Fibroblast of skin of scalp (primary cell): ENCODE measurements at regions not wholly inside any gene's neighbourhood (a gene's known extent, or its start where the extent isn't known, plus 50 kb on each side); places are given as distances from the start of the nearest gene placed in this dataset.
A peak's percentile ranks its signal among the peaks of the same experiment; 100 is the strongest.

Experiments used
- DNase-seq: peaks from one replicate; pipeline ENCODE4 v3.0.0-alpha.2; 2013

GRCh38 chr5:67496051-67496450 lies 299.5 kb upstream of the CD180 start:
- no peak for DNase-seq

DNA sequence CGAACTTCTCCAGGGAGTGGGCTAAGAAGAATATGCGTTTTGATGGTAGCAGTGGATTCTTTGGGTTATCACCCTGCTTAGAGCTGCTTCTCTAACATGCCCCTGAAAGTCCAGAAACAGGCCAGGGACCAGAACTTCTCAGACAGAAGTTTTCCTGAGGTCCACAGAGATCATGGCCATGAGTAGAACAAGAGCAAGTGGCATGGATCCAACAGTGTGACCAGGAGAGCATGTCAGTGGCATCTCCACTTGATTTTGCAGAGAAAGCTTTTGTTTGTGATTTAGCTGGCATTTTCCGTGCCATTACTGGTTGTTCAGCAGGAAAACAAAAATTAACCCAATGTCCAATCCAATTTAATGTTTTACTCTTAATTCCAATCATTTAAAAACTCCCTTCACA lies 298.5 kb upstream of the CD180 start:
- no peak for DNase-seq

GRCh38 chr5:67494186-67494855 lies 297.7 kb upstream of the CD180 start:
- no peak for DNase-seq

DNA sequence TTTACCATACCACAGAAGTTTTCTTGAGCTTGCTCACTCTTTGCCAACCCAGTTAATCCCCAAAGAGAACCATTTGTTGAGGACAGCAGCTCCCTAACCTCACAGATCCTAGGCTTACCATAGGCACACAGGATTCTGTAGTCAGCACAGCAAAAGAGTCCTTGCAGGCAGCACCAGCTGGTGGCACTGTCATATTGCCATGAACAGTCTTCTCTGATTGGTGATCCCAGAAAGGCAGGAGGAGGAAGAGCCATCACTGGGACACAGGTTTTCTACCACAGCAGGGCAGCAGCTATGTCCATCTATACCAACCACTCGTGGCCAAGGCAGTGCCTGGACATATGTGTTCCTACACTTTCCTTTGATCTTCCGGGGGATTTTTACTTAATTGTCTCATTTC lies 297.1 kb upstream of the CD180 start:
- peak; percentile 27 for DNase-seq

DNA sequence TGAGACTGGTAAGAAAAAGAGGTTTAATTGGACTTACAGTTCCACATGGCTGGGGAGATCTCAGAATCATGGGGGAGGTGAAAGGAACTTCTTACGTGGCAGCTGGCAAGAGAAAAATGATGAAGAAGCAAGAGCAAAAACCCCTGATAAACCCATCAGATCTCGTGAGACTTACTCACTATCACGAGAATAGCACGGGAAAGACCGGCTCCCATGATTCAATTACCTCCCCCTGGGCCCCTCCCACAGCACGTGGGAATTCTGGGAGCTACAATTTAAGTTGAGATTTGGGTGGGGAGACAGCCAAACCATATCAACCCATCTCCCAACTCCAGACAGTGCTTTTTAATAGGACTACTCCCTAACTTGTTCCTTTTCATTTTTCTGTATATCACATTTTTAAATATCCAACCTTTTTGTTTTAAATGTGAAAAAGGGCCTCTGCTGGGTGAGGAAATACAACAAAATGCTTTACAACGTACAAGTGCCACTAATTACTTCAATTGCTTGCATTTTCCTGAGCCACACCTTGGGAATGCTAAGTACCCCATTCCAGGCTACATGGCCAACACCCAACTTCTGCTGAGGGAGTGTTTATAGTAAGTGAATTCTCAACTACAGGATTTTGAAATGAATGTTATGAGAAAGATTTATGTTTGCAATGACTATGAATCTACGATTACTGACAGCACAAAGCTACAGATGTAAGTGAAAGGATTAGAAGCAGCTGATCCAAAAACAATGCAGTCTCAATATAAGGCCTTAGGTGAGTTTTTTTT lies 294.1 kb upstream of the CD180 start:
- no peak for DNase-seq

DNA sequence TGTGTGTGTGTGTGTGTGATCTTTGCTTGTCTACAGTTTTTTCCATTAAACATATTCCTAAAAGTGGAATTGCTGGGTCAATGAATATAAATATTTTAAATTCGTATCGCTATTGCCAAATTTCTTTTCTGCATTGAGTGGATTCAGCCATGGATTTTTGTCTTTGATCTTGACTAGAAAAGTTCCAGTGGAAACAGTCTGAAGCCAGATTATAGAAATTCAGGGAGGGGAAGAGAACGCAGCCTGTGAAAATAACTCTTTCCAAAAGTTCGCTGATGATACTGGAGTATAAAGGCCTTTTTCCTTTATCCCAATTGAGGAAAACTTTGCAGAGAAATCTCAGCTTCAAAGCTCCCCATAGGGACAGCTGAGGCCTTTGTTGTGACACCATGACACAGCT lies 292.3 kb upstream of the CD180 start:
- no peak for DNase-seq

- DNase-seq = no peak
These were observed 291.3 kb upstream of the CD180 start for GRCh38 chr5:67487862-67488261.

GRCh38 chr5:67483453-67484030 lies 286.9 kb upstream of the CD180 start:
- no peak for DNase-seq

DNA sequence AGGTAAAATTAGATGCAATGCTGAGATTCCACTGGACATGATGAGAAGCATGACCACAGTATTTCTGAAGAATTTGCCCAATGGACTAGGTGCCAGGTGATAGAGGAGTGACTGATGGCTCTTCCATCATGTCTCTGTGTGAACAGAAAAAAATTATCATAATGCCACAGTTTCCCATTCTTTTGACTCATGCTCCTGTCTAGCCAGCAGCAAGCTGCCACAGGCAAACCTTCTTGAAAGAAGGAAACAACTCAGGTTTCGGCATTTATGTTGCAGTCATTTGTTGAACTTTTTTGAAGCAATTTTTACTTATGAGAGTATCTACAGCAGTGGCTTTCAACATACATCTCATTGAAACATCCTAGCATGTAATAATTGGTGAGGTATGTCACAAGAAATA lies 284.8 kb upstream of the CD180 start:
- DNase-seq = no peak

- DNase-seq = no peak
These were observed 281.7 kb upstream of the CD180 start for GRCh38 chr5:67478337-67478736.

DNA sequence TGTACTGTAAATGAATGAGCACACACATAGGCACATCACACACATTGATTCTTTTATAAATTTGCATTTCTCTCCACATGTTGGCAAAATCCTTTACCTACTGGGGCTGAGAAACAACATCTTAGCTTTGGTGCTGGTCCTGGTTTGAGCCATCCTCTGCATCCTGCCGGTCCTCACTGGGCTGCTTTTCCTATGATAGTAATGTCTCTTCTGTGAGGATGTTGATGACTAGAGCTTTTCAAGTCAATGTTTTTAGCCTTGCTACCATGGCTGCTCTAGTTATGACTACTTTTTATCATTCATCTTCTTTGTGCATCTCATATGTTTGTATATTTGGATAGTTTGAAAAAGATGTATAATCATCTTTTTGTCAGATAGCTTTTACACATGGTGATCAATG lies 280.4 kb upstream of the CD180 start:
- DNase-seq = no peak

DNA sequence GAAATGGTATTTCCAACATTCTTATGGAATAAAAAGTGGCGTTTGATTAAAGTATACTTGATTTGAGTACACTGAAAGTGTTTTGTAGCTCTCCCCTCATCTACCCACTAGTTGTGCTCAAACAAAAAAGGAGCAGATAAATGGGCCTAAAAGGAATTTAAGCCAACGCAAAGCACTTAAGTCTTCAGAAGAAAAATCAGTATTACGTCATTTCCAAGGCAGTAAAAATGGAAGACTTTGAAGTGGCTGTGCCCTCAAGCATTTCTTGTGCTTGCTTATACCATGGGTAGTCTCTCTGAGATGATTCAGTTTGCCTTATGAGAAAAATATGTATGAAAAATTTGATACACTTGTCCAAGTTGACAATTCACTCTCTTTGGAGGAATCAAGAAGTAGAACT lies 279.9 kb upstream of the CD180 start:
- peak; percentile 12 for DNase-seq

DNA sequence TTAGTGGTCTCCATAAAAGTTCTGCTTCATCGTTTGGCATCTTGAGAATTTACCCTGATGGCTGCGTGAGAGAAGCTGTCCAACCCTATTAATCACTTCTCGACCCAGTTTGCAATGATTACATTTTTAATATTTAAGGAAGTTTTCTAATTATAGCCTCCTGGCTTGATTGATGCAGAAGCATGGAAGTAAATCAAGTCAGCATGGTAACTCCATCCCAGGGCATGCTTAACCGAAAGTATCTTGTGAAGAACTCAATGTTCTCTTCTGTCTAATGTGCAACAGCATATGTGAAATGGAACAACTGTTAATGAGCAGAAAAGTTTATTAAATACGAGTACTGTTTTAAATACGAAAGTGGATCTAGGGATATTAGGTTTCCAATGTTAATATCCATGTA lies 278.9 kb upstream of the CD180 start:
- DNase-seq = no peak

DNA sequence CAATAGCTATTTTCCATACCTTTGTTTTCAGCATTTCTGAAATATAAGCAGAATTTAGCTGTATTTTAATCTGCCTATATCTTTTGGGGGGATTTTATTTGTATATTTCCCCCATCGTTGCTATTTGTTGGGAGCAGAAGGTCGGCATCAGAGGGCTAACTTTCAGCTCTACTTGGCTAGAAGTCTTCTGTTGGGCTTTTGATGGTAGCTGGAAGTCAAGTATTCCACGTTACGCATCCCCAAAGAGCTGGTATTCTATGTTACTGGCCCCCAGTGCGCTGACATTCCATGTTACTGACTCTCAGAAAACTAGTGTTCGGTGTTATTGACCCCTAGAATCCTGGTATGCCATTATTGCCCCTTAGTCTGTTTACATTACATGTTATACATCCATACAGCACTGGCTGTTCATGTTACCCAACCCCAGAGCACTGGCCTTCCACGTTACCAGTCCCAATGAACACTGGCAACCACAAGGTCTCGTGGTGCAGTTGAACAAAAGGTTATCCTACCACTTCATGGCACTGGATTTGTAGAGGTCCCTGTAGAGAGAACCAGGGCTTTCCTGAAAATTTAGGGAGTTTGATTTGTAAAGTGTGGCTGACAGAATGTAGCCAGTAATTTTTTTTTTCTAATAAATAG lies 278.1 kb upstream of the CD180 start:
- no peak for DNase-seq

DNA sequence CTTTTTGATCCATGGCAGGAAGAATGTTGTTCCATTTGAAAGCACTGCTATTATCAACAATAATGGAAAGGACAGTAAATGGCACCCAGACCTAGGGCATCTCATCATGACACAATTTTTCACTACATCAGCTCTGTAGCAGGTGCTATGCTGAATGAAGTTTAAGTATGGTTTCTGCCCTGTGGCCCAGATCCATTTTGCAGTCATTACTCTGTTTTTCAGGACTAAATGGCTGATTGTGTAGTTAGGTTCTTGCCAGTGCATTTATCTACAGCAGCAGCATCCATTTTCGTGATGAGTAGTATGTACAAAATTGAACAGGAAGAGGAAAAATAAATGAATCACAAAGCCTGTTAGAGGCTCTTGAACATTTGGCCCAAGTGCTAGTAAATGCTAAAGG lies 270.5 kb upstream of the CD180 start:
- DNase-seq = no peak

GRCh38 chr5:67465537-67466207 lies 269.1 kb upstream of the CD180 start:
- DNase-seq = no peak

GRCh38 chr5:67462147-67462546 lies 265.5 kb upstream of the CD180 start:
- no peak for DNase-seq

DNA sequence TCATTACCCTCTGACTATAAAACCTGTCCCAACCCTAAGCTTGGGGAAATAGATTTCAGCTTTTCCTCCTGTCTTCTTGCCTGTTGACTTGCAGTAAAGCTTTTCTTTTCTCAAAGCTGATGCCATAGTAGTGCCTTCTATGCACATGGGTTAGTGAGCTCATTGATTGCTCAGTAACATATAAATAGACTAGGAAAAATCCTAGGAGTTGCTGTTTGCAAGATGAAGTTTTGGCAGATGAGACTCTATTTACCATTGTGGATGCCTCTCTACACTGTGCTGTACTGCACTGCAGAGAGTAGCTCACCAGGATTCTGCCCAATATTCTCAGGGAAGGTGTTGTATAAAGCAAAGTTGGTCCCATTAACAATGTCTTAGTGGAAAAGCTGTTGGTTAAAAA lies 262.7 kb upstream of the CD180 start:
- no peak for DNase-seq

DNA sequence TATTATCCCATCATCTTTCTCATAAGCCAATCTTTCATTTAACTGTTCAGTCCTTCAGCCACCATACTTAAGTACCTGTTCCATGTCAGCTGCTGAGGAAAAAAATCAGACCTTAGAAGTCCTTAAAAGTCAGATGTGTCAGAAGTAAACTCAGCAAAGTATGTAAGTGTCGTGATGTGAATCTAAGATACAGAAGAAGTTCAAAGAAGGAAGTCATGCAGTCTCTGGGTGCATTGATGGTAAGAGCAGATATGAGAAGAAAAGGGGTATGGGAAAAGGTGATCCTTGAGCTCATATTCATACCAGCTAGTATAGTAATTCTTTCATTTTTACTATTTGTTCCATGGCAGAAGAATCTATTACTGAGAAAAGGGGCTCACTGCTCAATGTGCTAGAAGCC lies 259.4 kb upstream of the CD180 start:
- DNase-seq = no peak

- no peak for DNase-seq
These were observed 258.5 kb upstream of the CD180 start for GRCh38 chr5:67454957-67455561.

- peak; percentile 70 for DNase-seq
These were observed 256.7 kb upstream of the CD180 start for GRCh38 chr5:67453111-67453905.
